Right lobe of liver (tissue), 4 donors: ENCODE measurements at regions not wholly inside any gene's neighbourhood (a gene's known extent, or its start where the extent isn't known, plus 50 kb on each side); places are given as distances from the start of the nearest gene placed in this dataset.

Experiments
- CTCF ChIP-seq, 4 donors: fragments of 200-600 bp in 3 of 4; fragments of 450-650 bp in 1 of 4; IDR thresholded peaks; one replicate each; pipeline versions ENCODE4 v1.5.1 to v1.8.0; 2016 to 2022; ENCODE audit warnings: antibody characterized with exemption in 4 of 4, mild to moderate bottlenecking in 2 of 4
- POLR2A ChIP-seq: fragments of 450-650 bp; IDR thresholded peaks from one replicate; pipeline ENCODE4 v1.6.1; 2017; ENCODE audit warnings: antibody characterized with exemption, mild to moderate bottlenecking
- donor health status: DM: no; HTN: no; CAD: no.
- donor health status: DM: no; HTN: no; CAD: no.
- donor health status: DM: no; HTN: yes; CAD: no.

GRCh38 chr3:102741694-102742093 lies 306.9 kb downstream of the ZPLD1 start:
- no peak for TF ChIP-seq POLR2A
- no peak for TF ChIP-seq CTCF (IDR thresholded peaks at IDR 0.05)
